NCI-H82 treated with DMSO at 0.1 percent for 48 hours (cell line): ENCODE measurements at regions not wholly inside any gene's neighbourhood (a gene's known extent, or its start where the extent isn't known, plus 50 kb on each side); places are given as distances from the start of the nearest gene placed in this dataset.

ENCODE experiments used
- DNase-seq: peaks from one replicate; lab custom pipeline; 2025; ENCODE audit not compliant: unreplicated experiment; lab: John Stamatoyannopoulos, UW

DNA sequence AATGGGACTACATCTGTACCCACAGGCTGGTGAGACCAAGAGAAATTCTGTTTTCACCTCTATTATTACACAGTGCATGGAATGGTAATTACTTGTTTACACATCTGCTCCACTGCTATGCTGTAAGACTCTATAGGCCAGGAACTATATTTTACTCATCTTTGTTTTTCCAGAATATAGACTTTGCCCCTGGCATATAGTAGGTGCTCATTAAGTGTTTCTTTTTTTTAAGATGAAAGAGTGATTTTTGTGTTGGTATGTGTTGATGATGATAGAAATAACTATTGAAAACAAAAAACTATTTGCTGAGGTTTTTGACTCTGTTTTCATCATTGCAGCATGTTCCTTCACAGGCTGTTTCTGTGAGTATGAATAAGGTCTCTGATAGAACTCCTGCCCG, 294.7 kb downstream of the CSNK1G3 start:
- DNase-seq = no peak

DNA sequence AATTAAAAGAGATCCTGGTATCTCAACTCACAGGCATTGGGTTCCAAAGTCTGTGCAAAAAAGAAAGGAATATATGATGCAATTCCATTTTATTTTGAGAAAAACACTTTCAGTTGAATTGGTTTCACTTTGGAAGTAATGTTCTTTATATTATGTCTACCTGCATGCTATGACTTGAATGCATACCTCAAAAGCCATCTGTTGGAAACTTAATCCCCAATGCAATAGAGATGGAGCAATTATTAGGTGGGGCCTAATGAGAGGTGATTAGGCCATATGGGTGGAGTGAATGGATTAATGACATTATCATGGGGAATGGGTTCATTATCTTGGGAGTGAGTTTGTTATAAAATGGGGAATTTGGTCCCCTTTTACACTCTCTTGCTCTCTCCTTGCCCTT, 293.3 kb downstream of the CSNK1G3 start:
- peak; percentile 45 for DNase-seq

DNA sequence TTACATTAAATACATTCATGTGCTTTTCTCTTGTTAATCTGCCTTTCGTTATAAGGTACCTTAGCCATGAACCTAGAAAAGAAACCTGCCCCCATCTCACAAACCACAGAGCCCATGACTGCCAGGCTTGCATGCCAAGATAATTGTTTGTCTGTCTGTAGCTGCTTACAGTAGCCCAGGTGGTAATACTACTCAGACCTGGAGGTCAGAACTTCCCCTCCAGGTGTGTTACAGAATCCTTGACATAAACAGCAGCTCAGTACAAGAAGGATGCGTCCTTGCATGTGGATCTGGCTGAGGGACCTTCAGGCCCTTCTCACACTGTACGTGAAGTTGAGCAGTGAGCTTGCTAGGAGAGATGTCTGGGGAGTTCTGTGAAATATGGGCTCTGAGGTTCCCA, 291.4 kb downstream of the CSNK1G3 start:
- no peak for DNase-seq

DNA sequence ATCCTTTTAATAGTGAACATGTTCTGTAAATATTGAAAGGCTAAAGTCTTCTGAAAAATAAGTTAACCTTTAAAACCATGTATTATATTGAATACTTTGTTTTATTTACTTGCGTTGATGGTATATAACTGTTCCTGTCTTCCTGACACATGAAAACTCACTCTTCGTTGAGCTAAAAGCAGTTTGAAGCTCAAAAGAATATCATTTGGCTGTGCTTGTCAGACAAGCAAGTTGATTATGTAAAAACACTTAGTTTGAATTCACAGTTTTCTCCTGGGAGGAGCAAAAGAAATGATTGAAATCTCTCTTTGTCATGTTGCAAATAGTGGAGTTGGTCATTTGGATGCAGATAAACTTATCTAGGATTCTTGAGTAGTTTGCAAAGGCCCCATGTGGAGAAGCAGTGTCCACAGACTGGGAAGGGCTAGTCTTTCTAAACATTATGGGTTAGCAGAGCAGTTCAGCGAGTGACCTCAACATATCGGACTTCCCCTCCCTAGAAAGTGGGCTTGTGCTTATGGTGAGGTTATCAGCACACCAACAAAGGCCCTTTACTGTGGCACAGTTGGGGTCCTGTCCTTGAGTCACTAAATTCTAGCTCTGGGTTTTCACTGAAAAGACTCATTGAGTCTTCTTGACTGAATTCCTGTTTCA, 290.4 kb downstream of the CSNK1G3 start:
- no peak for DNase-seq

DNA sequence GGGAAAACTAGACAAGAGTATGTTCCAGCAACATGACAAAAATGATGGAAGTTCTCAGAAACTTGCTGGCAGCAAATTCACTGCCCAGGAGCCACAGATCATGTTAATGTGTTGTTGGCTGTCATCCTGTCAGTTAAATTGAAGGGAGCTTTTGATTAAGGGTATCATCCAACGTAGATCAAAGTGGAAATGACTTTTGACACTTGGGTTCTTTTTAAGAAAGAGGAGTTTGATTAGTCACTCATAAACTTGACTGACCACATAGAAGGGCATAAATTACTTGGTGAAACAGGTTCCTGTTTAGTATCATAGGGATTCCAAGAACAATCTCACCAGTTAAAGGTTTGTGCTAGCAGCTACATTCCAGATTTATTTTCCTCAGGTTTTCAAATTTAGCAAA, 288.7 kb downstream of the CSNK1G3 start:
- no peak for DNase-seq

DNA sequence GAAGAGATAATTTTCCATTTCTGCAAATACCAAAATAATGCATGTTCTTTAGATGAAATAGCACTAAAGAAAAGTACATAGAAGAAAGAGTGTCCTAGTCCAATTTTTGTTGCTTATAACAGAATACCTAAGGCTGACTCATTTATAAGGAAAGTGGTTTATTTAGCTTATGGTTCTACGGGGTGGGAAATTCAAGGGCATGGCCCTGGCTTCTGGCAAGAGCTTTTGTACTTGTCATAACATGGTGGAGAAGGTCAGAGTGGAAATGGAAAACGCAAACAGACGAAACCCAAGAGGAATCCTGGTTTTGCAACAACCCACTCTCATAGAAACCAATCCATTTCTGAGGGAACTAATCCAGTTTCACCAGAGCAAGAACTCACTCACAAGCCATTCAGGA, 283.7 kb downstream of the CSNK1G3 start:
- no peak for DNase-seq

DNA sequence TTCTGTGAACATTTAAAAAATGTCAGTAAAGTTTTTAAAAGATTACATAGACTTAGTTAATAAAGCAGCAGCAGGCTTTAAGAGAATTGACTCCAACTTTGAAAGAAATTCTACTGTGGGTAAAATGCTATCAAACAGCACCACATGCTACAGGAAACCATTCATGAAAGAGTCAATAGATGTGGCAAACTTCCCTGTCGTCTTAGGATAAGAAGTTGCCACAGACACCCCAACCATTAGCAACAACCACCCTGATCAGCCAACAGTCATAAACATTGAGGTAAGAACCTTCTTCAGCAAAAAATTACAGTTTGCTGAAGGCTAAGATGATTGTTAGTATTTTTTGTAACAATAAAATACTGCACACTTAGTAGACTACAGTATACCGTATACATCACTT, 278.2 kb downstream of the CSNK1G3 start:
- DNase-seq = no peak

DNA sequence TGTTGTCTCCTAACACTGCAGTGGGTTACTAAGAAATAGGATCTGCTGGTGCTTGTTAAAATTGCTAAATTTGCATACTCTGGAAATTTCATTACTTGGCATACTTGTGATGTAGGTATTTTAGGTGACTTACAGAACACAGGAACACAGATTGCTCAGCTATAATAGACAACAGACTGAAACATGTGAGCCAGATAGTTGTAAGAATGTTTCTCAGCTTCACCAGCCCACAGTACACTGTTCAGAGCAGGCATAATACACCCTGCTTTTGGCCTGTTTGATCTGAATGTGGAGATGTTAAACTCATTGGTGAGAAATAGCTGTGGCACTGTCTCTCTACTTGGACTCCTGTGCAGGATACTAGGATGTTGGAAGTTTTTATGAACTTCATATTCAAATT, 275.7 kb downstream of the CSNK1G3 start:
- DNase-seq = no peak

DNA sequence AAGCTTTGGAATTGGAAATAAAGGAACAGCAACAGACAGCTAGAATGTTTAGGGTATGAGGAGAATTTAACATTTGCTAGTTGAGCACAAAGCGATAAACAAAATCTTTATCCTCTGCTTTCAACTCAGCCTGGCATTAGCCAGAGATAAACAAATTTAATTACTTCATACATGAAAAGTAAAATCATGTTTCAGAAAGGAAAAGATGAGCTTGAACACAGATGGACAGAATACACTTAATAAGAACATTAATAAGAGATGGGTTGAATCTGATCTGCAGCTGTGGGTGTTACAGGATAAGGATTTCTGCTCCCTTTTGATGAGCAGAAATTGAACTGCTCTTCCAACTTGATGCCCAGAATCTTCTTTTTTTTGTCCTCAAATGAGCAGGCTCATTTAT, 275.2 kb downstream of the CSNK1G3 start:
- no peak for DNase-seq

DNA sequence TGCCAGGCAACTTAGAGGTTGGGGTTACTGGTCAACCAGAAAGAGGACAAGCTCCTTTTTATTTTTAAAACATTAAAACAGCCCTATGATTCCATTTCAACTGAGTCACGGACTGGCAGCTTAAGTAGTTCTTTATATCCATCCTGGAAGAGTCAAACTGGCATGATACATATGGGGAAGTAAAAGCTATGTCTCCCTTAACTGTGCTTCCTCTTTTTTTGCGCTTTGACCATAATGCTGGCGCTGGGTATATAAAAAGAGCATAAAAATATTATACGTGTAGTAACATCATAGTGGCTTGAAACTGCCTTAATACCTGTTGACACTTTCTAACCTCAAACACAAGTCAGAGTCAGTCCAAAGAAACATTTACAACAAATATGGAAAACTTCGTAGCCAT, 274.4 kb downstream of the CSNK1G3 start:
- no peak for DNase-seq

DNA sequence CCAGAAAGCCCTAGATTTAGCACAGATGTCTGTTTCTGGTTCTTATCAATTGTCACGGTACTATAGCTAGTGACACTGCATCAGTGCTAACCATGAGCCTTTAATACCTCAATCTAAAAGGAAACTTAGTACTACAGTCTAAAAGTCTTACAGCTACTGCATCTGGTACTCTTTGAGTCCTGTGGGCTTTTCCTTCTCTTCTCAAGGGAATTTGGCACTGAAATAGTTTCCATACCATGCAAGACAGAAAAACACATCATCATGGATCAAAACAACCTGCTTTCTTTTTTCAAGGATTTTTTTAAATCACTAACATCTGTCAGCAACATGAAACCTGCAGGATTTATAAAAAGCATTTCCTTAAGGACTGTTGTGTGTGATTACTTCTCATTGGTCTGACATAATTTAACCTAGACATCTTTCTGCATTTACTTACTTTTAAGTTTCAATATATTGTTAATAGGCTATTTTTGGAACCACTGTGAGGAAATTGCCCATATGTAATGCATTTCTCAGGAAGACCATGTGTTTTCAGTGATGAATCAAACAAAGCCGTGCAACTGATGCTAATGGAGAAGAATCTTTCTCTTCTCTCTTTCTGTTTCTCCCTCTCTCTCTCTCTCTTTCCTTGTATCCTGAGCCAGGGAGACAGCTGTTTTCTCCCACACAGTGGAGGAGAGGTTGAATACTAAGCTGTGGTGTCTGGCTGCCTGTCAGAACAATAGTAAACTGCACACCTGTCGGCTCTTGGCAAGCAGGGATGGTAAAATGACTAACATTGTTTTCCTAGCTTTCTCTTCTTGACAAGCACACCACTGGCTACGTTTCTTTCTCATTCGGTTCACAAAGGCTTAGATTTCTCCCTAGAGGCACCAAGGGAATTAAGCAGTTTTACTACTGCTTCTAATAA, 273.4 kb downstream of the CSNK1G3 start:
- peak; percentile 8 for DNase-seq

DNA sequence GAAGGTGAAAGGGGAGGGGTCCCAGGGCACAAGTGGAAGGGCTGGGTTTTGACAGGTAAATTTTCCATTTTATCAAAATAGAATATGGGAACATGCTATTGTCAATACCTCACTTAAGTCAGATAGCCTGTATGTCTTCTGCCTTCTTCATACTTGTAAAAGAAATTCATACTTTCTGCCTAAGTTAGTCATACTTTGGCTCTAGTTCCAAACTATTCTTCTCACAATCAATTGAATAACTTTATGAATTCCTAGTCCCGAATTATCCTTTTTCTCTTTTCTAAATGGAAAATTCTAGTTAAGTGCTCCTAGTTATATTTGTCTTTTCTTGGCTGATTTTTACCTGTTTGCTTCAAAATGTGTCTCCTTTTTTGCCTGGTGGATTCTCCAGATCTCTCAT, 271.4 kb downstream of the CSNK1G3 start:
- DNase-seq = no peak

DNA sequence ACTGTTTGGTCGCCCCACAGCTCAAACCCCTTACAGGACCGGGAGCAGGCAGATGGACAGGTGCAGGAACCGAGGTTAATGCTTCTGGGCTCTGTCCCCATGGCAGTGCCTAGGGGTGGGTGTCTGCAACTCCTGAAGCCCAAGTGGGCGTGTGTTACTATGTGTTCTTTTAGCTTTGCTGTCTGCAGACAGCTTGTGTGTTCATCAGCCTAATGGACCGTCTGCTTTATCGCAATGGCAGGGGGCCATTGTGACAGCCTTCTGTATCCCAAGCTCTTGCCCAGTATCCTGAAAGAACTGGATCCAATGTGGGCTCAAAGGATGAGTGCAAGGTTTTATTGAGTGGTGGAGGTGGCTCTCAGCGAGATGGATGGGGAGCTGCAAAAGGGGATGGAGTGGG, 266.7 kb downstream of the CSNK1G3 start:
- no peak for DNase-seq

DNA sequence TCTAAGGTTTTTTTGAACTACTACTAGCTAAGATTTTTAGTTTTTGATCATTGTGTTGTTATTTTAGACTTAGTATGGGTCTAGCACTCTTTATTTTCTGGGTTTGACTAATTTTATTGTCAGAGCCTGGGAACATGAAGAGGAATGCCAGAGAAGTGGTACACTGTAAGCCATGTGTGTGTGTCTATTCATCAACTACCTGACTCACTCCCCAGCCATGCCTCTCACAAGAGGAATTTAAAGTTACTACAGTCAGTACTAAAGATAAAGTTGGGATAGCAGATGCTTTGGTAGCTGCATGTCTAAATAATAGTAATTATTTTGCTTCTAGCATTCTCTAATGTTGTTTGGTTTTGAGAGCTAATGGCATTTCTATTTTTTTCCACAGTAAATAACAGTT, 264.8 kb downstream of the CSNK1G3 start:
- DNase-seq = no peak

DNA sequence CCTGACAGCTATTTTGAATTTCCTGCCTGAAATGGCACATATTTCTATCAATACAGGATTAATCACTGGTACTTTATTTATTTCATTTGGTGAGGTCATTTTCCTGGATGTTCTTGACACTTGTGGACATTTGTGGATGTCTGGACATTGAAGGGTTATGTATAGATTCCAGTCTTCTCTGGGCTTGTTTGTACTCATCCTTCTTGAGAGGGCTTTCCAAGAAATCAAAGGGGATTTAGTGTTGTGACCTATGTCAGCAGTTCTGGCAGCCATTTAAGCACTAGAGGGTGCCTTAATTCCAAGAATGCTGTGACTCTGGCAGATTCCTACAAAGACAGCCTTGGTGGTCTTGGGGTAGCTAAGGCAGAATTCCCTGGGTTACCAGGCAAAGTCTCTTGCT, 259.7 kb downstream of the CSNK1G3 start:
- no peak for DNase-seq

DNA sequence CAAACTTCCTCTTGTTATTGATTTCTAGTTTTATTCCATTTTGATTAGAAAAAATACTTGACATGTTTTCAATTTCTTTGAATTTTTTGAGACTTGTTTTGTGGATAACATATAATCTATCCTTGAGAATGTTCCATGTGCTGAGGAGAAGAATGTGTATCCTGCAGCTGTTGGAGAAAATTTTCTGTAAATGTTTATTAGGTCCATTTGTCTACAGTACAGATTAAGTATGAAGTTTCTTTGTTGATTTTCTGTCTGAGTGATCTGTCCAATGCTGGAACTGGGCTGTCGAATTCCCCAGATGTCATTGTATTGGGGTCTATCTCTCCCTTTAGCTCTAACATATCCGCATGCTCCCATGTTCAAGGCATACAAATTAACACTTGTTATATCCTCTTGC, 251.2 kb downstream of the CSNK1G3 start:
- no peak for DNase-seq

DNA sequence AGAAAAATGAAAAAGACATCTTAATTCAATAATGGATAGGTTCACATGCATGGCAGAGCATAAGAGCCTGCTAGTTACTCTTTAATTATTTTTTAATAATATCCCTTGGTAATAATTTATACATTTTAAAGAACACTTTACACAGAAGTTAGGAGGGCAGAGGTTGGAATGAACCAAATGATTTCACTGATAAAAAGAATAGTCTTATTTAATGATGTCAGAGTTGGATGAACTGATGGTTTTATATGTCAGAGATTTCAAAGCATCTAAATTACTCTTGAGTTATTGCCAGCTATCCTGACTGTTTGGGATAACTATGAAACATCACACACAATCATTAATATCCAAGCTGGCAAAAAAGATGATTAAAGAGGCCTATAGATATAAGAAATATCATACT, 244.8 kb downstream of the CSNK1G3 start:
- no peak for DNase-seq

DNA sequence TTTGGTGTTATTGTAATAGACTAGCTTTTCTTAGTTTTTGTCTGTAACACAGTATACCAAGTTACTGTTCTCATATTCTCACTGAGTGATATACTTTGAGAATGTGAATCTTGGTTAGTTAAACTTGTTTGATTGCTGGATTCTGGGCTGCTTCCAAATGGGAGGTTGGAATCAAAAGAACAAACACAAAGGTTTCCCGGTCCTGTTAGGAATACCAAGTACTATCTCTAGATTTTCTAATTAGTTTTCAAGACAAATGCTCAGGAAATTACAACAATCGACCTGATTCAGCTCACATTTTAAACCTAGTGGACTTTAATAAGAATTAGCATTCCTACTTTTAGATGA, 244.3 kb downstream of the CSNK1G3 start:
- DNase-seq = no peak

DNA sequence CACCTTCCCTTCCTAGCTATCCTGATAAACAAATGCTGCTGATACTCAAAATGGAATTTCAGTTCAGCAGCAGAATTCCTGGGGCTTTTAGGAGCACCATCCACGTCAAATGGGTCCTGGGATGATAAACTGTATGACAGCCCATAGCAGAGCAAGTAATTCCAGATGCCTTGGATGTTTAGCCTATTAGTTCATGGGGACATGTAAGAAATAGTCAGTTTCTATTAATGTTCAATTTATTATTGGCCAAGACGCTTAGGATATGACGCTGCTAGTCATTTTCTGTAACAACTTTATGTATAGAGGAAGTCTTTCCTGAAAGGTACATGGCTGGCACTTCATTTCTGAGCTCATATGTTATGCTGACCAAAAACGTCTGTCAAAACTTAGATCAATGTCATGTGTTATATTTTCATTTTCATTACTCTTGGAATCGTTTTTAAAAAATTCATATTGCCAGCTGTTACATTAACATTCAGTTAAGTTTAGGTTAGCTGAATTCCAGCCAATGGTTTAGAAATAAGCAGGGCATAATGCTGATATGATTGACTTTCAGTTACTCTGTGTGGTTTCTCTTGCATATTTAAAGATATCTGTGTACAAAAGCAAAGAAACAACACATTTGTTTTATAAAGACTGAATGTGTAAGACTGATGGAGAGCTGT, 243.8 kb downstream of the CSNK1G3 start:
- DNase-seq = no peak

DNA sequence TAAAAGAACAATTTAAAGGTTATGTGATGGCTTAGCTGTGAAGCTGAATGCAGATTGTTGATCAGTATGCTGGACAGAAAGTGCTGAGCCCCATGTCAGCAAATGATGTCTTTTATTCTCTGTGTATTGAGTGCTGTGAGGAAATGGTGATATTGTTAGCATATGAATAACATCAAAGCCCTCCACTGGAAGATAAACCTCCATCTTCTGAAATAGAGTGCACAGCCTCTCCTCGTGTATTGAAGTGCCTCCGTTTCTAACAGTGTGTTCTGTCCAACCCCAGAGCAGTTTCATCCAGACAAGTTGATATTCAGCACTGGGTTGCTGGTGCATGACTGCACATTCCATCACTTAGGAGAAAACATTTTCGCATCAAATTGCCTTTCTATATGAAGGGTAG, 242.9 kb downstream of the CSNK1G3 start:
- no peak for DNase-seq

DNA sequence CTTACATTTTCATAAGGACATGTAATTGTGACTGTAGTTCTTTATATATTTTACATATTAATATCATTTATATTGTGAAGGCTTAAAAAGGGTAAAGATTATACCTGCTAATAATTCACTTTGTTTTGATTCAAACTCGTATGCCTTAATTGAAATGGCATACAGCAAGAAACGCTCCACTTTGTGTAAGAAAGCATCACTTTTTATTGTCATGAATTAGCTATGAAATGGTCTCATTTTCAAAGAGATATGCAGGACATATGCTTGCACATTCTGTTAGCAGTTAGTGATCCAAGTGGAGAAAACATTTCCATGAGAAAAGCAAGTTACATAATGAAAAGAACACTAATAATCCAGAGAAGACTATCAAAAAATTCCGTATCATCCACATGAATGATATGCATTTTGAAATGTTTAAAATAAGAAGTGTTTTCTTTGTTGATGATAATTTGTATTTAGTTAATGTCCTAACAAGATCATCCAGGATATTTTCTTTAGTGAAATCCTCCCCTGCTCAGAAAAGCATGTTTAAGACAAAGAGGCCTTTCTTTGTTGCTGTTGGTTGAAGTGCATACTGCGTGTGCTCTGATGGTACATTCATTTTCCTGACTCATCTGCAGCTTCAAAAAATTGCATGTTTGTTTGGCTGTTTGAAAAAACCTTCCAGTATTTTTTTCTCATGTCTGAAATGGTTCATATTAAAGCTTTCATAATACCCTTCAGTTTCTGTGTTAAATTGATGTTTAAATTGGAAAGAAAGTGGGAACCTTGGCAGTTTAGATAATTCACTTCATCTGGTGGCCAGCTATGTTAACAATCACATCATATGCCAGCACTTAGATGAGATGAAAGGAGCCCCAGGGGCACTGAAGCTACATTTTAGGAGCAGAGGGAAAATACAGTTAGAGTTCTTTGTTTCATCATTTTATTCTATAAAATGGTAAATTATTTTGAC, 242.2 kb downstream of the CSNK1G3 start:
- DNase-seq = no peak
